ENCODE measurements at regions not wholly inside any gene's neighbourhood (a gene's known extent, or its start where the extent isn't known, plus 50 kb on each side); places are given as distances from the start of the nearest gene placed in this dataset.

DNA sequence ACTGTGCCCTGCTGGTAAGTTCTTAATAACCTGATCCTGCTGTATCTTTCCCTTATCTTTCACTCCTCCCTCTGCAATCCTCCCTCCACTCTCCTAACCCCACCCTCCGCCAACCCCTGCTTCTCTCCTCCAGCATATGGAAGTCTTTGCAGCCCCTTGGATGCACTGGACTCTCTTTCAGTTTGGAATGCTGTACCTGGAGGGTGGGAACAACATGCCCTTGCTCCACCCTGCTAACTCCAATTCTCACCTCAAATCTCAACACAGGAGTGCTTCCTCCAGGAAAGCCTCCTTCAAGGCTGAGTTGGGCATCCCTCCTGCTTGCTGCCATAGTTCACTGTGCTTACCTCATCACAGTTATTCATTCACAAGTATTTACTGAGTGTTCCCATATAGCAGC lies 52.8 kb upstream of the LDLRAD3 start:
- H3K9me3 Mint-ChIP-seq, result no peaks in the 10 kb centered on the region
- no peak overlapping the region for H3K4me3 Mint-ChIP-seq
- H3K36me3 Mint-ChIP-seq (ENCODE audit: low read depth), result no peaks in the 10 kb centered on the region
- DNase-seq (no peak), ATAC-seq (no peak)
- POLR2A ChIA-PET, result no interaction called here
- H3K27me3 Mint-ChIP-seq, result peaks cover 6% of the 10 kb centered on the region
- no peaks in the 10 kb centered on the region for H3K4me1 Mint-ChIP-seq (ENCODE audit: low read depth)
- intact Hi-C loops (cut with micrococcal nuclease), result no loop called here
- CTCF ChIA-PET, result no interaction called here
- H3K27ac Mint-ChIP-seq, result no peak overlapping the region
- TF ChIP-seq, protein P1, sequence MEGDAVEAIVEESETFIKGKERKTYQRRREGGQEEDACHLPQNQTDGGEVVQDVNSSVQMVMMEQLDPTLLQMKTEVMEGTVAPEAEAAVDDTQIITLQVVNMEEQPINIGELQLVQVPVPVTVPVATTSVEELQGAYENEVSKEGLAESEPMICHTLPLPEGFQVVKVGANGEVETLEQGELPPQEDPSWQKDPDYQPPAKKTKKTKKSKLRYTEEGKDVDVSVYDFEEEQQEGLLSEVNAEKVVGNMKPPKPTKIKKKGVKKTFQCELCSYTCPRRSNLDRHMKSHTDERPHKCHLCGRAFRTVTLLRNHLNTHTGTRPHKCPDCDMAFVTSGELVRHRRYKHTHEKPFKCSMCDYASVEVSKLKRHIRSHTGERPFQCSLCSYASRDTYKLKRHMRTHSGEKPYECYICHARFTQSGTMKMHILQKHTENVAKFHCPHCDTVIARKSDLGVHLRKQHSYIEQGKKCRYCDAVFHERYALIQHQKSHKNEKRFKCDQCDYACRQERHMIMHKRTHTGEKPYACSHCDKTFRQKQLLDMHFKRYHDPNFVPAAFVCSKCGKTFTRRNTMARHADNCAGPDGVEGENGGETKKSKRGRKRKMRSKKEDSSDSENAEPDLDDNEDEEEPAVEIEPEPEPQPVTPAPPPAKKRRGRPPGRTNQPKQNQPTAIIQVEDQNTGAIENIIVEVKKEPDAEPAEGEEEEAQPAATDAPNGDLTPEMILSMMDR (IDR thresholded peaks at IDR 0.05), result no peak

DNA sequence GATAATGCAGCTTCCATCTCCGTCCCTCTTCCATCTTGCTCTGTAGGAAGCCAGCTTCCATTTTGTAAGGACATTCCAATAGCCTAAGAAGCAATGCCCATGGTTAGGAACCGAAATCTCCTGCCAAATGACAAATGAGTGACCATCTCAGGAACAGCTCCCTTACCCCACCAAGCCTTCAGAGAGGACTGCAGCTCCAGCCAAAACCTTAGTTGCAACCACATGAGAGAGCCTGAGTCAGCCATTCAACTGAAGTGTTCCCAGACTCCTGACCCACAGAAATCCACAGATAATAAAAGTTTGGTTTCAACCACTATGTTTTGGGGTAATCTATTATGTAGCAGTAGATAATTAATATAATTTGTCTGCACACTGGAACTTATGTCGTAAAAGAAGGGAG lies 51.7 kb upstream of the LDLRAD3 start:
- POLR2A ChIA-PET, result no interaction called here
- TF ChIP-seq, protein P1 (IDR thresholded peaks at IDR 0.05), result no peak
- intact Hi-C loops (cut with micrococcal nuclease), result no loop called here
- Mint-ChIP-seq H3K9me3 (no peaks in the 10 kb centered on the region), H3K4me3 (no peak overlapping the region), H3K27ac (no peak overlapping the region), H3K4me1 (ENCODE audit: low read depth) (no peaks in the 10 kb centered on the region), H3K27me3 (peaks cover 10% of the 10 kb centered on the region), H3K36me3 (ENCODE audit: low read depth) (no peaks in the 10 kb centered on the region)
- CTCF ChIA-PET, result no interaction called here
- no peak for DNase-seq
- no peak for ATAC-seq

DNA sequence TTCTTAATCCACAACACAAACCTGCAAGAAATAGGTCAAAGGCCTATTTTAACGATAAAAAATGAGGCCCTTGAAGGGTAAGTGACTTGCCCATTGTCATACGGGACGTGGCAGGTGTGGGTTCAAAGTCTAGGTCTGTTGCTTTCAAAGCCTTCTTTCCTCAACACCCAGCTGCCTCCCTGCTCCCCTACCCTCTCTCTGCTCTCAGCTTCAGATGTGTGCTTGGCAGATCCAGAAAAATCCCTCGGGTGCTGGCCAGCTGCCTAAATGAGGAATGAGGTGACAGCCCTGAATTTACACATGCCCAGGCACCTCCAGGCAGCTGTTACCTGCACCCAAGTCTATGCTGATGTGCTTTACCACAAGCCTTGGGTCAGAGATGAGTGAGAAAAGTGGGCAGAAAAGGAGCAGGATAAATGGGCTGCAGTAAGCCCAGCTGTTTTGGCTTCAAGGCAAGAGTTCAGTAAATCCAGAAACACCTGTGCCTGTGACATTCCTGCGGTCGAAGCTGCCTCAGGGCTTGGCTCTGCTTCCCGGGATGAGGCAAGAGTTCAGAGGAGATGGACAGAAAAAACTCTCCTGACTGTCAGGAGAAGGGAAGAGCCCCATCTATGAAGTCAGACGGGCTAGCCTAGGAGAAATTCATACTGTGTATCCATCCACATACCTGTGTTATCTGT lies 49.9 kb upstream of the LDLRAD3 start:
- no peaks in the 10 kb centered on the region for H3K9me3 Mint-ChIP-seq
- ATAC-seq, result no peak
- intact Hi-C loops (cut with micrococcal nuclease), result no loop called here
- no peaks in the 10 kb centered on the region for H3K4me1 Mint-ChIP-seq (ENCODE audit: low read depth)
- peaks cover 10% of the 10 kb centered on the region for H3K27me3 Mint-ChIP-seq
- H3K27ac Mint-ChIP-seq, result no peak overlapping the region
- ChIA-PET POLR2A (no interaction called here), CTCF (interaction anchor here (0.9 kb wide), 1 partner anchor 72 kb away, joined by 4 read pairs; no protein-coding TSS in a partner anchor)
- no peaks in the 10 kb centered on the region for H3K36me3 Mint-ChIP-seq (ENCODE audit: low read depth)
- no peak for DNase-seq
- TF ChIP-seq, protein P1 (IDR thresholded peaks at IDR 0.05), result no peak
- H3K4me3 Mint-ChIP-seq, result no peak overlapping the region
